Astrocyte (in vitro differentiated cells and primary cell): ENCODE measurements at regions not wholly inside any gene's neighbourhood (a gene's known extent, or its start where the extent isn't known, plus 50 kb on each side); places are given as distances from the start of the nearest gene placed in this dataset.

Experiments used
- CTCF ChIP-seq: IDR thresholded peaks from 2 replicates; pipeline ENCODE4 v1.5.1; 2011; ENCODE audit warnings: low read depth, mild to moderate bottlenecking, inconsistent platforms, low read length, moderate library complexity; ENCODE audit not compliant: insufficient read depth
- EZH2 ChIP-seq: IDR thresholded peaks from 2 replicates; pipeline ENCODE4 v1.6.1; 2012; ENCODE audit warnings: mild to moderate bottlenecking, low read length, inconsistent platforms; ENCODE audit not compliant: insufficient read depth

GRCh38 chr14:21852775-21853174 lies 179.2 kb upstream of the OR4E1 start:
- TF ChIP-seq CTCF (no peak), EZH2 (no peak)
